Mesenchymal stem cell (in vitro differentiated cells and primary cell): ENCODE measurements at regions not wholly inside any gene's neighbourhood (a gene's known extent, or its start where the extent isn't known, plus 50 kb on each side); places are given as distances from the start of the nearest gene placed in this dataset.

Experiments
- DNase-seq: peaks from one replicate; pipeline ENCODE4 v3.0.0-alpha.2; 2013
- H2AFZ ChIP-seq: one replicate; pipeline ENCODE4 v1.6.1; 2013; ENCODE audit warnings: low read depth, mild to moderate bottlenecking, control low read depth, inconsistent platforms, low read length, moderate library complexity
- H2AK5ac ChIP-seq: 2 replicates; pipeline ENCODE4 v1.6.1; 2013; ENCODE audit warnings: low read length, moderate library complexity, mild to moderate bottlenecking, inconsistent platforms; ENCODE audit not compliant: severe bottlenecking
- H2BK120ac ChIP-seq: one replicate; pipeline ENCODE4 v1.6.1; 2013; ENCODE audit warnings: low read depth, mild to moderate bottlenecking, inconsistent platforms, low read length, moderate library complexity
- H2BK12ac ChIP-seq, 2 experiments: one replicate each; pipeline ENCODE4 v1.6.1; 2013; ENCODE audit warnings: inconsistent platforms in 2 of 2, low read length in 2 of 2, mild to moderate bottlenecking in 2 of 2, moderate library complexity in 2 of 2, control low read depth in 1 of 2
- H2BK15ac ChIP-seq: one replicate; pipeline ENCODE4 v1.6.1; 2013; ENCODE audit warnings: mild to moderate bottlenecking, low read depth, inconsistent platforms; ENCODE audit not compliant: poor library complexity, severe bottlenecking
- H2BK5ac ChIP-seq: 2 replicates; pipeline ENCODE4 v1.6.1; 2013; ENCODE audit warnings: low read depth, mild to moderate bottlenecking, low read length, control low read depth, inconsistent platforms; ENCODE audit not compliant: poor library complexity, severe bottlenecking
- H3K14ac ChIP-seq, 2 experiments: one replicate each; pipeline ENCODE4 v1.6.1; 2013; ENCODE audit warnings: inconsistent platforms in 2 of 2, low read length in 2 of 2, control low read depth in 1 of 2, mild to moderate bottlenecking in 1 of 2, moderate library complexity in 1 of 2
- H3K18ac ChIP-seq, 2 experiments: one replicate each; pipeline ENCODE4 v1.6.1; 2013; ENCODE audit warnings: inconsistent platforms in 2 of 2, low read length in 2 of 2, control low read depth in 1 of 2, low read depth in 1 of 2, mild to moderate bottlenecking in 1 of 2
- H3K23ac ChIP-seq, 2 experiments: one replicate each; pipeline ENCODE4 v1.6.1; 2013; ENCODE audit warnings: inconsistent platforms in 2 of 2, low read length in 2 of 2, mild to moderate bottlenecking in 2 of 2, moderate library complexity in 2 of 2, control low read depth in 1 of 2
- H3K27ac ChIP-seq: 2 replicates; pipeline ENCODE4 v1.5.1; 2013; ENCODE audit warnings: mild to moderate bottlenecking, moderate library complexity, low read length, control low read depth, inconsistent platforms; ENCODE audit not compliant: poor library complexity, severe bottlenecking
- H3K27me3 ChIP-seq, 2 experiments: 2 replicates each; pipeline versions ENCODE4 v1.6.1 to v1.7.0; 2013; ENCODE audit warnings: low read length in 2 of 2, mild to moderate bottlenecking in 2 of 2, moderate library complexity in 2 of 2, control low read depth in 1 of 2, inconsistent platforms in 1 of 2; ENCODE audit not compliant: control insufficient read depth in 1 of 2, insufficient read depth in 1 of 2
- H3K36me3 ChIP-seq, 2 experiments: 2 replicates each; pipeline versions ENCODE4 v1.6.1 to v1.7.0; 2013; ENCODE audit warnings: low read length in 2 of 2, control low read depth in 1 of 2, inconsistent platforms in 1 of 2, low read depth in 1 of 2, mild to moderate bottlenecking in 1 of 2; ENCODE audit not compliant: insufficient read depth in 2 of 2, control insufficient read depth in 1 of 2
- H3K4ac ChIP-seq, 2 experiments: one replicate each; pipeline ENCODE4 v1.6.1; 2013; ENCODE audit warnings: inconsistent platforms in 2 of 2, low read length in 2 of 2, mild to moderate bottlenecking in 2 of 2, moderate library complexity in 2 of 2, control low read depth in 1 of 2, low read depth in 1 of 2
- H3K4me1 ChIP-seq: 2 replicates; pipeline ENCODE4 v1.6.1; 2013; ENCODE audit warnings: low read depth, low read length, control low read depth; ENCODE audit not compliant: control insufficient read depth, insufficient read depth
- H3K4me2 ChIP-seq: 2 replicates; pipeline ENCODE4 v1.6.1; 2013; ENCODE audit warnings: low read length, mild to moderate bottlenecking, inconsistent platforms; ENCODE audit not compliant: poor library complexity, severe bottlenecking
- H3K4me3 ChIP-seq, 2 experiments: 2 replicates each; pipeline versions ENCODE4 v1.5.1 to v1.7.0; 2013; ENCODE audit warnings: low read length in 2 of 2, mild to moderate bottlenecking in 2 of 2, control low read depth in 1 of 2, low read depth in 1 of 2; ENCODE audit not compliant: insufficient read depth in 1 of 2
- H3K79me1 ChIP-seq: replicated peaks from 2 replicates; pipeline ENCODE4 v1.6.1; 2013; ENCODE audit warnings: mild to moderate bottlenecking, control low read depth, low read length, inconsistent platforms; ENCODE audit not compliant: poor library complexity, severe bottlenecking
- H3K9ac ChIP-seq: 2 replicates; pipeline ENCODE4 v1.7.0; 2013; ENCODE audit warnings: mild to moderate bottlenecking, low read length, moderate library complexity
- H3K9me3 ChIP-seq: 2 replicates; pipeline ENCODE4 v1.7.0; 2013; ENCODE audit warnings: mild to moderate bottlenecking, low read length; ENCODE audit not compliant: control insufficient read depth
- H4K8ac ChIP-seq: one replicate; pipeline ENCODE4 v1.6.1; 2013; ENCODE audit warnings: inconsistent platforms, mild to moderate bottlenecking, low read length, moderate library complexity
- H4K91ac ChIP-seq: one replicate; pipeline ENCODE4 v1.6.1; 2013; ENCODE audit warnings: mild to moderate bottlenecking, low read length, inconsistent platforms
- WGBS: methylation state at CpG from one replicate; pipeline ENCODE4 v1.1.7; 2013; ENCODE audit warnings: mixed read lengths; 5-methylcytosine and 5-hydroxymethylcytosine counted together

DNA sequence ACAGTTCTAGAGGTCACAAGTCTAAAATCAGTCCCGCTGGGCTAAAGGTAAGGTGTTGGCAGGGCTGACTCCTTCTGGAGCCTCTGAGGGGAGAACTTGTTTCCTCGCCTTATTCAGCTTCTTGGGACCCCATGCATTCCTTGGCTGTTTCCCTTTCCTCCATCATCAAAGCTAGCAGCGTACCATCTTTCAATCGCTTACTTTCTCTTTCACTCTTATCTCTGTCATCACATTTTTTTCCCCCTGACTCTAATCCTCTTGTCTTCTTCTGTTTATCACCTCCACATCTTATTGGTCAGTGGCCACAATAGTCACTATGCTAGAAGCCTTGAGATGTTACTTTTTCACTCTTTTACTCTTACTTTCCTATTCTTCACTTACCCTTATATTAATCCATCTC lies 72.5 kb upstream of the SPEF2 start:
- Histone ChIP-seq H4K8ac (no peak overlapping the region), H3K27ac (no peak overlapping the region), H2BK120ac (no peak overlapping the region), H2AK5ac (no peak overlapping the region), H4K91ac (no peak overlapping the region), H2BK5ac (no peak overlapping the region), H3K9me3 (no peaks in the 10 kb centered on the region), H3K79me1 (no peaks in the 10 kb centered on the region), H3K4ac (no peak overlapping the region), H3K27me3 (no peaks in the 10 kb centered on the region), H3K4me2 (no peak overlapping the region), H2BK15ac (no peak overlapping the region), H3K14ac (no peak overlapping the region), H2BK12ac (no peak overlapping the region), H3K36me3 (no peaks in the 10 kb centered on the region), H3K4me3 (no peak overlapping the region), H3K4me1 (no peaks in the 10 kb centered on the region), H2AFZ (no peak overlapping the region), H3K18ac (no peak overlapping the region), H3K9ac (no peak overlapping the region), H3K23ac (no peak overlapping the region)
- 79% methylated on average over 4 of the region's 4 CpGs for WGBS
- DNase-seq = no peak

DNA sequence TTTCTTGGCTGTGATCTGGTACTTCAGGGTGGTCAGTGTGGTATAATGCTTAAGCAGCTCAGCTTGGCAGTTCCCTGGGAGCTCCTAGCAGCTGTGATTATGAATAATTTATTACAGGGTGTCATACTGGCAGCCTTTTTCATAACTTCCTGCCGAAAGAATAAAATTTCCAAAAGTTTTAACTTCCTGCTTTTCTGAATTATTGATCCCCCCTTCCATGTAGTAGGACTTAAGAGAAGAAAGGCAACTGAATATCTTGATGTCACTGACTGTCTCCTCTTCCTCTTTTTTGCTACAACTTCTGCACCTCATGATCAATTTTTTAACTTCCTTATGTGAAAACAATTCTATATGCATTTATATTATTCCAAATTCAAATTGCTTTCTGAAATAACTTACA lies 74.3 kb upstream of the SPEF2 start:
- Histone ChIP-seq H3K36me3 (no peaks in the 10 kb centered on the region), H3K9me3 (no peaks in the 10 kb centered on the region), H3K27ac (no peak overlapping the region), H2AFZ (no peak overlapping the region), H4K8ac (no peak overlapping the region), H3K79me1 (no peaks in the 10 kb centered on the region), H2BK120ac (no peak overlapping the region), H3K4me2 (no peak overlapping the region), H4K91ac (no peak overlapping the region), H3K9ac (no peak overlapping the region), H3K4me1 (no peaks in the 10 kb centered on the region), H3K23ac (no peak overlapping the region), H2BK5ac (no peak overlapping the region), H2BK12ac (no peak overlapping the region), H2BK15ac (no peak overlapping the region), H3K18ac (no peak overlapping the region), H3K4ac (no peak overlapping the region), H3K4me3 (no peak overlapping the region), H3K27me3 (no peaks in the 10 kb centered on the region), H3K14ac (no peak overlapping the region), H2AK5ac (no peak overlapping the region)
- no peak for DNase-seq
- WGBS = no CpG with 5 or more reads among the region's 1 CpG

DNA sequence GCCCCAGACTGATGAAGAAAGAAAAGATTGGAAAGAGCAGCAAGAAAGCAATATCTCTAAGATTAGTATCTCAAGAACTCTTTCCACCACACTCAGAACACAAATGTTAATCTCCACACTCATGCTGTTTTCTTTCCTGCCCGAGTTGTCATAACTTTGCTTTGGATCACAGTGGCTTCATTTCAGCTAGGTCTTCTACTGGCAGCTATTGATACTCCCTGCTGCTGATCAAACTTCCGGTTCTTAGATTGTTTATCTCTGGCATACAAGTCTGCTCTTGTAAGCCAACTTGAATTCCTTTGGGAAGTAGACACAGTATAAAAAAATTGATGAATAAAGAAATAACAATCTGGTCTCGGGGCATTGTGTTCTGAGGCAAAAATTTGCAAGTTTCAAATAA lies 77.7 kb upstream of the SPEF2 start:
- no peak overlapping the region for H3K23ac ChIP-seq
- no peak overlapping the region for H3K27ac ChIP-seq
- H3K4ac ChIP-seq = no peak overlapping the region
- H3K36me3 ChIP-seq = no peaks in the 10 kb centered on the region
- H3K4me2 ChIP-seq = no peak overlapping the region
- no peaks in the 10 kb centered on the region for H3K9me3 ChIP-seq
- no peak overlapping the region for H2AK5ac ChIP-seq
- H4K8ac ChIP-seq = no peak overlapping the region
- H2AFZ ChIP-seq = no peak overlapping the region
- DNase-seq = no peak
- no peak overlapping the region for H2BK15ac ChIP-seq
- H2BK5ac ChIP-seq = no peak overlapping the region
- no peak overlapping the region for H3K4me3 ChIP-seq
- H3K18ac ChIP-seq = no peak overlapping the region
- H3K27me3 ChIP-seq = no peaks in the 10 kb centered on the region
- H3K4me1 ChIP-seq = no peaks in the 10 kb centered on the region
- no peak overlapping the region for H3K9ac ChIP-seq
- 89% methylated on average over 2 of the region's 3 CpGs for WGBS
- no peak overlapping the region for H4K91ac ChIP-seq
- H3K14ac ChIP-seq = no peak overlapping the region
- no peaks in the 10 kb centered on the region for H3K79me1 ChIP-seq
- H2BK12ac ChIP-seq = no peak overlapping the region
- no peak overlapping the region for H2BK120ac ChIP-seq

DNA sequence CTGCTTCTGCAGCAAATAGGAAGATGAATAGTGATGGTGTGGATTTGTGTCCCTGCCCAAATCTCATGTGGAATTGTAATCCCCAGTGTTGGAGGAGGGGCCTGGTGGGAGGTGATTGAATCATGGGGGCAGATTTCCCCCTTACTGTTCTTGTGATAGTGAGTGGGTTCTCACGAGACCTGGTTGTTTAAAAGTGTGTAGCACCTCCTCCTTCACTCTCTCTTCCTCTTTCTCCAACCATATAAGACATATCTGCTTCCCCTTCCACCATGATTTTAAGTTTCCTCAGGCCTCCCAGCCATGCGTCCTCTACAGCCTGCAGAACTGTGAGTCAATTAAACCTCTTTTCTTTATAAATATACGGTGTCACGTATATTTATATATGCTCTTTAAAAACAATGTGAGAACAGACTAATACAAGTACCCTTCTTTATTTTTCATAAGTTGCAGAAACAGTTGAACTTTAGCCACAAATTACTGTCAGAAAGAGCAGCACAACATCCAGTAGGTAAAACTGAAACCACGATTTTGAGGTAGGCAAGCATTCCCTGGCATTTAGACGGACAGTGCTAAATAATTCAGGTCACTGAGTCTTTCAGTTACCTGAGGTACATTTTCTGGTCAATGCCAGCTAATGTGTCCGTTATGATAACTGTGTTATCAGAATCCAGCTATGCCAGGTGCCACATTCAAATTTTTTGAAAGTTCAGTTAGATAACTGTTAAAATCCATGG lies 79.3 kb upstream of the SPEF2 start:
- WGBS = 87% methylated on average over 6 of the region's 7 CpGs
- H3K4me1 ChIP-seq = no peaks in the 10 kb centered on the region
- no peak overlapping the region for H4K91ac ChIP-seq
- no peak overlapping the region for H3K23ac ChIP-seq
- no peaks in the 10 kb centered on the region for H3K27me3 ChIP-seq
- no peak overlapping the region for H3K27ac ChIP-seq
- H2BK120ac ChIP-seq = no peak overlapping the region
- no peak for DNase-seq
- no peaks in the 10 kb centered on the region for H3K79me1 ChIP-seq
- no peak overlapping the region for H4K8ac ChIP-seq
- H2BK15ac ChIP-seq = no peak overlapping the region
- no peak overlapping the region for H2AFZ ChIP-seq
- H3K36me3 ChIP-seq = no peaks in the 10 kb centered on the region
- H3K4ac ChIP-seq = no peak overlapping the region
- no peak overlapping the region for H2BK12ac ChIP-seq
- H2BK5ac ChIP-seq = no peak overlapping the region
- no peak overlapping the region for H3K4me3 ChIP-seq
- H3K14ac ChIP-seq = no peak overlapping the region
- no peaks in the 10 kb centered on the region for H3K9me3 ChIP-seq
- no peak overlapping the region for H3K9ac ChIP-seq
- H2AK5ac ChIP-seq = no peak overlapping the region
- no peak overlapping the region for H3K4me2 ChIP-seq
- H3K18ac ChIP-seq = no peak overlapping the region
